SHP77 (cell line): ENCODE measurements at regions not wholly inside any gene's neighbourhood (a gene's known extent, or its start where the extent isn't known, plus 50 kb on each side); places are given as distances from the start of the nearest gene placed in this dataset.
"Not testable (repeated sequence)": the region's sequence is repeated elsewhere in the genome, so short reads cannot be mapped to it uniquely, and the experiment has no call there.

Source experiments
- DNase-seq, 2 experiments: peaks; one replicate each; lab custom pipeline; 2025; lab: John Stamatoyannopoulos, UW

- DNase-seq, result no peak
Measured at GRCh38 chr3:160097478-160097877, 108.8 kb downstream of the IL12A start.

- DNase-seq, result no peak
Measured at GRCh38 chr3:160098261-160098908, 109.8 kb downstream of the IL12A start.

- no peak for DNase-seq
Measured at GRCh38 chr3:160098926-160099626, 110.4 kb downstream of the IL12A start.

GRCh38 chr3:160099834-160100233 lies 111.2 kb downstream of the IL12A start:
- no peak for DNase-seq

GRCh38 chr3:160100610-160101009 lies 112.0 kb downstream of the IL12A start:
- DNase-seq, result no peak

- DNase-seq, result not testable (repeated sequence)
Measured at GRCh38 chr3:160102001-160102400, 113.4 kb downstream of the IL12A start.

GRCh38 chr3:160103397-160103796 lies 114.8 kb downstream of the IL12A start:
- DNase-seq, result no peak

- no peak for DNase-seq
Measured at GRCh38 chr3:160105907-160106584, 117.4 kb downstream of the IL12A start.

GRCh38 chr3:160106905-160107861 lies 118.0 kb upstream of the C3orf80 start:
- DNase-seq, result no peak

- DNase-seq, result no peak
Measured at GRCh38 chr3:160108362-160108761, 116.9 kb upstream of the C3orf80 start.

GRCh38 chr3:160112481-160112880 lies 112.7 kb upstream of the C3orf80 start:
- DNase-seq, result no peak

- DNase-seq, result no peak
Measured at GRCh38 chr3:160112996-160113395, 112.2 kb upstream of the C3orf80 start.

- DNase-seq, result no peak
Measured at GRCh38 chr3:160114355-160114995, 110.7 kb upstream of the C3orf80 start.

GRCh38 chr3:160115387-160115786 lies 109.8 kb upstream of the C3orf80 start:
- no peak for DNase-seq

- DNase-seq, result no peak
Measured at GRCh38 chr3:160124224-160124623, 101.0 kb upstream of the C3orf80 start.

- no peak for DNase-seq
Measured at GRCh38 chr3:160125258-160125657, 100.0 kb upstream of the C3orf80 start.

- no peak for DNase-seq
Measured at GRCh38 chr3:160126051-160126450, 99.2 kb upstream of the C3orf80 start.

GRCh38 chr3:160126761-160127160 lies 98.5 kb upstream of the C3orf80 start:
- DNase-seq, result no peak

GRCh38 chr3:160127308-160127707 lies 97.9 kb upstream of the C3orf80 start:
- no peak for DNase-seq

- DNase-seq, result no peak
Measured at GRCh38 chr3:160128056-160128455, 97.2 kb upstream of the C3orf80 start.

- DNase-seq, result no peak
Measured at GRCh38 chr3:160129459-160130061, 95.7 kb upstream of the C3orf80 start.
